ENCODE measurements at regions not wholly inside any gene's neighbourhood (a gene's known extent, or its start where the extent isn't known, plus 50 kb on each side); places are given as distances from the start of the nearest gene placed in this dataset.

GRCh38 chr1:239031310-239031709 is 355.1 kb upstream of the CHRM3 start:
- ChIA-PET POLR2A (interaction anchor here (0.5 kb wide), 1 partner anchor 67 kb away, joined by 6 read pairs; no protein-coding TSS in a partner anchor), CTCF (no interaction called here)
- Mint-ChIP-seq H3K4me3 (no peak overlapping the region), H3K4me1 (peaks cover 20% of the 10 kb centered on the region), H3K9me3 (peaks cover 18% of the 10 kb centered on the region), H3K36me3 (peaks cover 7% of the 10 kb centered on the region; the same call in 1 of the 2 replicates), H3K27me3 (ENCODE audit: low read depth) (no peaks in the 10 kb centered on the region), H3K27ac (no peak overlapping the region)
- DNase-seq (ENCODE audit: low spot score) (no peak), ATAC-seq (no peak)
- no peak for TF ChIP-seq NFATC4 (CRISPR knock-in tag; IDR thresholded peaks at IDR 0.05)
- TF ChIP-seq ZBTB43 (CRISPR knock-in tag; IDR thresholded peaks at IDR 0.05) = no peak
- TF ChIP-seq E2F5 (CRISPR knock-in tag; IDR thresholded peaks at IDR 0.05) = no peak
- TF ChIP-seq ZNF512 (CRISPR knock-in tag; IDR thresholded peaks at IDR 0.05; ENCODE audit: borderline replicate concordance) = no peak
- no peak for TF ChIP-seq ESRRA (CRISPR knock-in tag; IDR thresholded peaks at IDR 0.05; ENCODE audit: borderline replicate concordance)
- TF ChIP-seq FOXP1 (CRISPR knock-in tag; IDR thresholded peaks at IDR 0.05; ENCODE audit: borderline replicate concordance) = no peak
- TF ChIP-seq RORB (CRISPR knock-in tag; IDR thresholded peaks at IDR 0.05) = no peak
- no peak for TF ChIP-seq GABPB1 (CRISPR knock-in tag; IDR thresholded peaks at IDR 0.05)
- TF ChIP-seq SOX15 (CRISPR knock-in tag; IDR thresholded peaks at IDR 0.05) = no peak
- no peak for TF ChIP-seq IRF2 (CRISPR knock-in tag; IDR thresholded peaks at IDR 0.05; ENCODE audit: borderline replicate concordance, low read depth)
- TF ChIP-seq PRDM15 (CRISPR knock-in tag; IDR thresholded peaks at IDR 0.05) = no peak
- no peak for TF ChIP-seq USF2 (CRISPR knock-in tag; IDR thresholded peaks at IDR 0.05)
- TF ChIP-seq ZNF232 (CRISPR knock-in tag; IDR thresholded peaks at IDR 0.05) = no peak
- TF ChIP-seq MYBL2 (CRISPR knock-in tag; IDR thresholded peaks at IDR 0.05) = no peak

- no peaks in the 10 kb centered on the region for H3K27me3 Mint-ChIP-seq (ENCODE audit: low read depth)
- peaks cover 15% of the 10 kb centered on the region for H3K4me1 Mint-ChIP-seq
- H3K36me3 Mint-ChIP-seq = no peaks in the 10 kb centered on the region
- H3K9me3 Mint-ChIP-seq = no peaks in the 10 kb centered on the region
- CTCF ChIA-PET = no interaction called here
- TF ChIP-seq SP1 (CRISPR knock-in tag; conservative IDR thresholded peaks at IDR 0.05) = no peak
- TF ChIP-seq ZNF671 (CRISPR knock-in tag; IDR thresholded peaks at IDR 0.05) = no peak
- no peak for TF ChIP-seq ZNF219 (CRISPR knock-in tag; IDR thresholded peaks at IDR 0.05; ENCODE audit: borderline replicate concordance)
- no peak for TF ChIP-seq GABPB1 (CRISPR knock-in tag; IDR thresholded peaks at IDR 0.05)
- no peak for TF ChIP-seq GRHL2 (CRISPR knock-in tag; IDR thresholded peaks at IDR 0.05; ENCODE audit: insufficient replicate concordance, severe bottlenecking)
- no peak for TF ChIP-seq OVOL2 (CRISPR knock-in tag; IDR thresholded peaks at IDR 0.05; ENCODE audit: borderline replicate concordance)
- TF ChIP-seq ZNF232 (CRISPR knock-in tag; IDR thresholded peaks at IDR 0.05) = no peak
- TF ChIP-seq CBFB (CRISPR knock-in tag; IDR thresholded peaks at IDR 0.05; ENCODE audit: low read depth) = no peak
- TF ChIP-seq TEAD1 (CRISPR knock-in tag; IDR thresholded peaks at IDR 0.05) = no peak
- TF ChIP-seq CREB1 (CRISPR knock-in tag; IDR thresholded peaks at IDR 0.05) = no peak
- POLR2A ChIA-PET = no interaction called here
- no peak overlapping the region for H3K27ac Mint-ChIP-seq
- ATAC-seq (no peak), DNase-seq (ENCODE audit: low spot score) (no peak)
- no peak overlapping the region for H3K4me3 Mint-ChIP-seq
Observed at GRCh38 chr1:239025997-239026694, 360.2 kb upstream of the CHRM3 start.
